ENCODE measurements at regions not wholly inside any gene's neighbourhood (a gene's known extent, or its start where the extent isn't known, plus 50 kb on each side); places are given as distances from the start of the nearest gene placed in this dataset.

- no peaks in the 10 kb centered on the region for H3K9me3 Mint-ChIP-seq (ENCODE audit: unreplicated experiment)
- no peaks in the 10 kb centered on the region for H3K36me3 ChIP-seq (ENCODE audit: insufficient read depth, low read length)
- H3K4me3 Mint-ChIP-seq (ENCODE audit: unreplicated experiment) = no peak overlapping the region
- H3K36me3 Mint-ChIP-seq (ENCODE audit: low read depth, unreplicated experiment) = no peaks in the 10 kb centered on the region
- no peak overlapping the region for H3K4me2 ChIP-seq (ENCODE audit: low read length)
- H3K9me3 ChIP-seq (ENCODE audit: insufficient read depth, low read depth, low read length) = no peaks in the 10 kb centered on the region
- no peak overlapping the region for H3K27ac Mint-ChIP-seq (ENCODE audit: unreplicated experiment)
- H2AFZ ChIP-seq (ENCODE audit: low read depth, low read length) = no peak overlapping the region
- FAIRE-seq = no peak
- H3K4me3 ChIP-seq (ENCODE audit: insufficient read depth, low read depth, low read length) = no peak overlapping the region
- no peaks in the 10 kb centered on the region for H3K27me3 ChIP-seq (ENCODE audit: insufficient read depth, low read length)
- DNase-seq (ENCODE audit: low read depth) = no peak
- H3K27ac ChIP-seq (ENCODE audit: low read depth, low read length) = no peak overlapping the region
- no peak overlapping the region for H3K9ac ChIP-seq (ENCODE audit: low read length)
- no peaks in the 10 kb centered on the region for H3K79me2 ChIP-seq (ENCODE audit: insufficient read depth, low read length)
- peaks cover 9% of the 10 kb centered on the region for H3K4me1 Mint-ChIP-seq (ENCODE audit: low read depth, unreplicated experiment)
- no peaks in the 10 kb centered on the region for H3K4me1 ChIP-seq (ENCODE audit: insufficient read depth, low read length)
- no peak for TF ChIP-seq EZH2 (IDR thresholded peaks at IDR 0.05; ENCODE audit: insufficient read depth, low read length)
- TF ChIP-seq, protein P1, sequence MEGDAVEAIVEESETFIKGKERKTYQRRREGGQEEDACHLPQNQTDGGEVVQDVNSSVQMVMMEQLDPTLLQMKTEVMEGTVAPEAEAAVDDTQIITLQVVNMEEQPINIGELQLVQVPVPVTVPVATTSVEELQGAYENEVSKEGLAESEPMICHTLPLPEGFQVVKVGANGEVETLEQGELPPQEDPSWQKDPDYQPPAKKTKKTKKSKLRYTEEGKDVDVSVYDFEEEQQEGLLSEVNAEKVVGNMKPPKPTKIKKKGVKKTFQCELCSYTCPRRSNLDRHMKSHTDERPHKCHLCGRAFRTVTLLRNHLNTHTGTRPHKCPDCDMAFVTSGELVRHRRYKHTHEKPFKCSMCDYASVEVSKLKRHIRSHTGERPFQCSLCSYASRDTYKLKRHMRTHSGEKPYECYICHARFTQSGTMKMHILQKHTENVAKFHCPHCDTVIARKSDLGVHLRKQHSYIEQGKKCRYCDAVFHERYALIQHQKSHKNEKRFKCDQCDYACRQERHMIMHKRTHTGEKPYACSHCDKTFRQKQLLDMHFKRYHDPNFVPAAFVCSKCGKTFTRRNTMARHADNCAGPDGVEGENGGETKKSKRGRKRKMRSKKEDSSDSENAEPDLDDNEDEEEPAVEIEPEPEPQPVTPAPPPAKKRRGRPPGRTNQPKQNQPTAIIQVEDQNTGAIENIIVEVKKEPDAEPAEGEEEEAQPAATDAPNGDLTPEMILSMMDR (IDR thresholded peaks at IDR 0.05; ENCODE audit: insufficient read depth, low read depth, low read length) = no peak
- no peaks in the 10 kb centered on the region for H3K27me3 Mint-ChIP-seq (ENCODE audit: low read depth, unreplicated experiment)
- H4K20me1 ChIP-seq (ENCODE audit: insufficient read depth, low read length) = no peaks in the 10 kb centered on the region
Observed at GRCh38 chr5:89098199-89098756, 215.3 kb upstream of the MEF2C start.

DNA sequence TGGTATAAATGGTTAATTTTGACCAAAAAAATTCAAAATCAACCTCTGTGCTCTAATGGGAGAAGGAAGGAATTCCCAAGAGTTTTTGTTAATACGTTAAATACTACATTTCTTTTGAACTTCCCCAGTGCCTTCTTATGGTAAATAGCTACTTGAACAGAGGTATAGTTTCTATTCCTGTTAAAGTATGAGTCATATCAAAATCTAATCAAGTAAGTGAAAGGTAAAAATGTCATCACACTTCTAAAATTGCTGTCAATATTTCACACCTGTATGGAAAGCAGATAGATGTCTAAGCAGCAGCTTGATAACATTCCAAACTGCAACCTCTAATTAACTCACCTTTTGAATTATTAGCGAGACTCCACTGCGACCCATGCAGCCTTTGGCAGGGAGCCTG is 214.1 kb upstream of the MEF2C start:
- Histone ChIP-seq H3K4me3 (ENCODE audit: insufficient read depth, low read depth, low read length) (no peak overlapping the region), H4K20me1 (ENCODE audit: insufficient read depth, low read length) (no peaks in the 10 kb centered on the region), H3K36me3 (ENCODE audit: insufficient read depth, low read length) (no peaks in the 10 kb centered on the region), H3K27ac (ENCODE audit: low read depth, low read length) (no peak overlapping the region), H3K79me2 (ENCODE audit: insufficient read depth, low read length) (no peaks in the 10 kb centered on the region), H3K9me3 (ENCODE audit: insufficient read depth, low read depth, low read length) (no peaks in the 10 kb centered on the region), H3K27me3 (ENCODE audit: insufficient read depth, low read length) (no peaks in the 10 kb centered on the region), H3K4me1 (ENCODE audit: insufficient read depth, low read length) (no peaks in the 10 kb centered on the region), H2AFZ (ENCODE audit: low read depth, low read length) (no peak overlapping the region), H3K4me2 (ENCODE audit: low read length) (no peak overlapping the region), H3K9ac (ENCODE audit: low read length) (no peak overlapping the region)
- Mint-ChIP-seq H3K27me3 (ENCODE audit: low read depth, unreplicated experiment) (no peaks in the 10 kb centered on the region), H3K9me3 (ENCODE audit: unreplicated experiment) (no peaks in the 10 kb centered on the region), H3K36me3 (ENCODE audit: low read depth, unreplicated experiment) (no peaks in the 10 kb centered on the region), H3K4me3 (ENCODE audit: unreplicated experiment) (no peak overlapping the region), H3K27ac (ENCODE audit: unreplicated experiment) (no peak overlapping the region), H3K4me1 (ENCODE audit: low read depth, unreplicated experiment) (peaks cover 4% of the 10 kb centered on the region)
- no peak for FAIRE-seq
- no peak for DNase-seq (ENCODE audit: low read depth)
- TF ChIP-seq EZH2 (IDR thresholded peaks at IDR 0.05; ENCODE audit: insufficient read depth, low read length) = no peak
- TF ChIP-seq, protein P1 (IDR thresholded peaks at IDR 0.05; ENCODE audit: insufficient read depth, low read depth, low read length) = no peak

DNA sequence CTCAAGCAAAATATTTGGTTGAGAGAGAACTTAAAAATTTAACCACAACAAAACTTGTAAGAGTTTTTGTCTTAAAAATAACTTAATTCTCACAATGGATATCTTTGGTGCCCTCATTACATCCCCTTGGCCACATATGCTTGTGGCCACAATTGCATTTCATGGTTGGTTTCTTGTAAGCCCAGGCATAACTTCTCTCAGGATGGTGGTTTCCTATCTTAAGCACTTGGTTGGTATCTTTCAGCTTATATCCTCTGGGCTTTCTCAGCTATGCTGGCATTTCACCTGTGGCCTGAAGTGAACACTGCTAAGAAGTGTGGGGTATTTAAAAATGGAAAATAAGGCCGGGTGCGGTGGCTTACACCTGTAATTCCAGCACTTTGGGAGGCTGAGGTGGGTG is 212.4 kb upstream of the MEF2C start:
- H3K36me3 Mint-ChIP-seq (ENCODE audit: low read depth, unreplicated experiment) = no peaks in the 10 kb centered on the region
- H3K9me3 ChIP-seq (ENCODE audit: insufficient read depth, low read depth, low read length) = no peaks in the 10 kb centered on the region
- DNase-seq (ENCODE audit: low read depth) (no peak), FAIRE-seq (no peak)
- H3K4me2 ChIP-seq (ENCODE audit: low read length) = no peak overlapping the region
- no peak overlapping the region for H2AFZ ChIP-seq (ENCODE audit: low read depth, low read length)
- H3K79me2 ChIP-seq (ENCODE audit: insufficient read depth, low read length) = no peaks in the 10 kb centered on the region
- H3K9me3 Mint-ChIP-seq (ENCODE audit: unreplicated experiment) = no peaks in the 10 kb centered on the region
- H3K4me3 Mint-ChIP-seq (ENCODE audit: unreplicated experiment) = no peak overlapping the region
- H3K4me1 ChIP-seq (ENCODE audit: insufficient read depth, low read length) = no peaks in the 10 kb centered on the region
- H3K27ac ChIP-seq (ENCODE audit: low read depth, low read length) = no peak overlapping the region
- TF ChIP-seq EZH2 (IDR thresholded peaks at IDR 0.05; ENCODE audit: insufficient read depth, low read length) = no peak
- TF ChIP-seq, protein P1 (IDR thresholded peaks at IDR 0.05; ENCODE audit: insufficient read depth, low read depth, low read length) = no peak
- no peak overlapping the region for H3K9ac ChIP-seq (ENCODE audit: low read length)
- no peak overlapping the region for H3K27ac Mint-ChIP-seq (ENCODE audit: unreplicated experiment)
- no peaks in the 10 kb centered on the region for H3K27me3 ChIP-seq (ENCODE audit: insufficient read depth, low read length)
- H3K4me1 Mint-ChIP-seq (ENCODE audit: low read depth, unreplicated experiment) = no peaks in the 10 kb centered on the region
- H3K27me3 Mint-ChIP-seq (ENCODE audit: low read depth, unreplicated experiment) = no peaks in the 10 kb centered on the region
- H4K20me1 ChIP-seq (ENCODE audit: insufficient read depth, low read length) = no peaks in the 10 kb centered on the region
- no peaks in the 10 kb centered on the region for H3K36me3 ChIP-seq (ENCODE audit: insufficient read depth, low read length)
- H3K4me3 ChIP-seq (ENCODE audit: insufficient read depth, low read depth, low read length) = no peak overlapping the region
